K562 (cell line): ENCODE measurements at regions not wholly inside any gene's neighbourhood (a gene's known extent, or its start where the extent isn't known, plus 50 kb on each side); places are given as distances from the start of the nearest gene placed in this dataset.

ENCODE experiments used
- ATAC-seq: fragments of 200-7000 bp; cut with Tn5 transposase; 3 replicates; pipeline ENCODE4 v1.9.1; 2020; ENCODE audit warnings: moderate library complexity
- BruUV-seq: library from RNA; stranded (reverse); fragments of 400-500 nt; replicated peaks from 2 replicates; lab custom pipeline; 2021; lab: Mats Ljungman, UMichigan
- CTCF ChIA-PET: fragments of 300-600 bp; formaldehyde crosslinking; extraction: SDS; loops from one replicate; lab custom pipeline; 2021; ENCODE audit warnings: low intra/inter-chr PET ratio; lab: Yijun Ruan, JAX
- POLR2A ChIA-PET: fragments of 300-600, 350-650 bp; sonication (Branson Sonifier 250); formaldehyde crosslinking; extraction: SDS; loops from one replicate; lab custom pipeline; 2021; ENCODE audit warnings: antibody characterized with exemption, inconsistent platforms; lab: Yijun Ruan, JAX
- DNase-seq, 4 experiments: peaks; one replicate each; pipeline versions ENCODE4 v3.0.0 to v3.0.0-alpha.2; 2011 to 2018; ENCODE audit warnings: low spot score in 3 of 4, mixed read lengths in 3 of 4; ENCODE audit errors: extremely low read depth in 1 of 4
- FAIRE-seq: peaks from 2 replicates; lab custom pipeline; 2011; peaks lifted over from hg19 to GRCh38; lab: Jason Lieb, UNC
- H2AFZ ChIP-seq: 2 replicates; pipeline ENCODE4 v1.6.0; 2011; ENCODE audit warnings: low read depth, low read length, control low read depth, inconsistent platforms
- H3K27ac ChIP-seq: fragments of 200-600 bp; 3 replicates; pipeline ENCODE4 v1.8.0; 2011; ENCODE audit warnings: low read depth, mild to moderate bottlenecking, control low read depth, inconsistent platforms, low read length, moderate library complexity, mixed read lengths; ENCODE audit errors: extremely low read depth
- H3K27me3 ChIP-seq, 2 experiments: fragments of 300-600 bp in 1 of 2; 2 replicates in 1 of 2; 3 replicates in 1 of 2; pipeline versions ENCODE4 v1.6.0 to v1.8.0; 2011; ENCODE audit warnings: inconsistent platforms in 2 of 2, low read length in 2 of 2, mild to moderate bottlenecking in 1 of 2, mixed read lengths in 1 of 2, moderate library complexity in 1 of 2; ENCODE audit not compliant: control insufficient read depth in 2 of 2, insufficient read depth in 2 of 2
- H3K36me3 ChIP-seq: fragments of 300-600 bp; 3 replicates; pipeline ENCODE4 v1.8.0; 2011; ENCODE audit warnings: mild to moderate bottlenecking, low read length, inconsistent platforms; ENCODE audit not compliant: control insufficient read depth, insufficient read depth
- H3K4me1 ChIP-seq, 2 experiments: fragments of 200-600 bp in 1 of 2; replicated peaks in 1 of 2; 2 replicates in 1 of 2; 3 replicates in 1 of 2; pipeline versions ENCODE4 v1.5.1 to v1.8.0; 2011; ENCODE audit warnings: inconsistent platforms in 2 of 2, low read length in 2 of 2, mild to moderate bottlenecking in 1 of 2, mixed read lengths in 1 of 2, moderate library complexity in 1 of 2; ENCODE audit not compliant: control insufficient read depth in 2 of 2, insufficient read depth in 2 of 2
- H3K4me2 ChIP-seq: 2 replicates; pipeline ENCODE4 v1.6.1; 2011; ENCODE audit warnings: low read length, control low read depth, inconsistent platforms, mixed read lengths; ENCODE audit not compliant: insufficient read depth
- H3K4me3 ChIP-seq: fragments of 200-600 bp; sonication (generic), shearing (Covaris generic); 2 replicates; pipeline ENCODE4 v1.5.1; 2016; ENCODE audit warnings: control low read depth, inconsistent platforms
- H3K79me2 ChIP-seq: fragments of 200-600 bp; 3 replicates; pipeline ENCODE4 v1.8.0; 2011; ENCODE audit warnings: low read length, inconsistent platforms; ENCODE audit not compliant: control insufficient read depth, insufficient read depth
- H3K9ac ChIP-seq, 2 experiments: 2 replicates each; pipeline versions ENCODE4 v1.6.0 to v1.6.1; 2011; ENCODE audit warnings: low read depth in 2 of 2, low read length in 2 of 2, control low read depth in 1 of 2, inconsistent platforms in 1 of 2, mild to moderate bottlenecking in 1 of 2, mixed read lengths in 1 of 2; ENCODE audit not compliant: insufficient read depth in 1 of 2
- H3K9me1 ChIP-seq: one replicate; pipeline ENCODE4 v1.6.0; 2011; ENCODE audit warnings: inconsistent platforms, mild to moderate bottlenecking, low read length, moderate library complexity; ENCODE audit not compliant: control insufficient read depth, insufficient read depth
- H3K9me3 ChIP-seq: replicated peaks from 2 replicates; pipeline ENCODE4 v1.5.1; 2011; ENCODE audit warnings: low read depth, low read length, inconsistent platforms; ENCODE audit not compliant: control insufficient read depth, insufficient read depth
- H4K20me1 ChIP-seq: replicated peaks from 2 replicates; pipeline ENCODE4 v1.6.1; 2011; ENCODE audit warnings: low read length, inconsistent platforms, mixed read lengths; ENCODE audit not compliant: control insufficient read depth, insufficient read depth
- HMBOX1 ChIP-seq: sonication (generic); IDR thresholded peaks from 2 replicates; pipeline ENCODE4 v1.6.1; 2016
- OTX1 ChIP-seq: fragments of 450-650 bp; formaldehyde crosslinking; IDR thresholded peaks from 2 replicates; pipeline ENCODE4 v1.4.0; 2022; ENCODE audit warnings: mild to moderate bottlenecking
- PKNOX1 ChIP-seq: fragments of 450-650 bp; IDR thresholded peaks from 2 replicates; pipeline ENCODE4 v1.6.1; 2016
- ZNF12 ChIP-seq: sonication (generic); formaldehyde crosslinking; IDR thresholded peaks from 2 replicates; pipeline ENCODE4 v1.4.0; 2020; ENCODE audit warnings: mild to moderate bottlenecking, missing genetic modification reagents
- ZNF146 ChIP-seq: IDR thresholded peaks from one replicate; pipeline ENCODE4 v1.6.1; 2018; ENCODE audit warnings: missing compliant biosample characterization; ENCODE audit not compliant: unreplicated experiment
- ZNF57 ChIP-seq: fragments of 450-650 bp; formaldehyde crosslinking; IDR thresholded peaks from 2 replicates; pipeline ENCODE4 v1.4.0; 2020; ENCODE audit warnings: mild to moderate bottlenecking, moderate library complexity
- WGBS: fragments of 100-300 bp; shearing (Covaris generic); methylation state at CpG from one replicate; pipeline ENCODE4 v1.1.6; 2016; ENCODE audit warnings: low coverage, mixed read lengths; ENCODE audit not compliant: insufficient coverage; ENCODE audit errors: missing lambda C conversion rate; 5-methylcytosine and 5-hydroxymethylcytosine counted together
- in situ Hi-C: fragments of 300-500 bp; cut with MboI; formaldehyde crosslinking; loops from 4 replicates; pipeline ENCODE4 v1.15.0; 2018; ENCODE audit warnings: inconsistent platforms, mixed read lengths
- intact Hi-C: fragments of 100-400 bp; cut with micrococcal nuclease; formaldehyde crosslinking; loops from 2 replicates; pipeline ENCODE4 v1.14.2; 2022

GRCh38 chr19:28449803-28450202 lies 763.1 kb downstream of the UQCRFS1 start:
- FAIRE-seq (peak; percentile 44), ATAC-seq (no peak)
- in situ Hi-C loops, result loop anchor here (10.0 kb wide), 1 partner anchor 425 kb away; no protein-coding TSS in a partner anchor
- Histone ChIP-seq H3K9me3 (no peaks in the 10 kb centered on the region), H3K4me1 (peaks cover 2% of the 10 kb centered on the region in 2 experiments; a peak in 3 of 5 replicates), H4K20me1 (peaks cover 8% of the 10 kb centered on the region), H3K4me2 (no peak overlapping the region), H3K9ac (no peak overlapping the region), H3K27ac (no peak overlapping the region)
- 17% methylated on average over 1 of the region's 1 CpG for whole genome bisulfite sequencing
- TF ChIP-seq HMBOX1, result peak; percentile 77
- TF ChIP-seq PKNOX1, result no peak
- TF ChIP-seq ZNF146 (CRISPR knock-in tag), result no peak
- TF ChIP-seq ZNF12 (CRISPR knock-in tag), result no peak
- TF ChIP-seq ZNF57 (CRISPR knock-in tag), result no peak
- TF ChIP-seq OTX1 (CRISPR knock-in tag), result no peak
- TF ChIP-seq, all 486 proteins: peak for 1
- H2AFZ ChIP-seq, result no peak overlapping the region
- H3K9me1 ChIP-seq, result peaks cover 2% of the 10 kb centered on the region
- peaks cover 70% of the 10 kb centered on the region; the same call in 2 of the 3 replicates for H3K36me3 ChIP-seq
- no peaks in the 10 kb centered on the region for H3K27me3 ChIP-seq
- ChIA-PET CTCF (no interaction called here), POLR2A (interaction anchor here (1.0 kb wide), 1 partner anchor 20 kb away, joined by 4 read pairs; no protein-coding TSS in a partner anchor)
- no TSS peak for BruUV-seq
- H3K4me3 ChIP-seq, result no peak overlapping the region
- peak in 1 of 4 experiments; percentile 34 for DNase-seq
- intact Hi-C loops, result no loop called here
- H3K79me2 ChIP-seq, result peaks cover 51% of the 10 kb centered on the region
